ENCODE measurements at regions not wholly inside any gene's neighbourhood (a gene's known extent, or its start where the extent isn't known, plus 50 kb on each side); places are given as distances from the start of the nearest gene placed in this dataset.
"Not testable (repeated sequence)": the region's sequence is repeated elsewhere in the genome, so short reads cannot be mapped to it uniquely, and the experiment has no call there.

DNA sequence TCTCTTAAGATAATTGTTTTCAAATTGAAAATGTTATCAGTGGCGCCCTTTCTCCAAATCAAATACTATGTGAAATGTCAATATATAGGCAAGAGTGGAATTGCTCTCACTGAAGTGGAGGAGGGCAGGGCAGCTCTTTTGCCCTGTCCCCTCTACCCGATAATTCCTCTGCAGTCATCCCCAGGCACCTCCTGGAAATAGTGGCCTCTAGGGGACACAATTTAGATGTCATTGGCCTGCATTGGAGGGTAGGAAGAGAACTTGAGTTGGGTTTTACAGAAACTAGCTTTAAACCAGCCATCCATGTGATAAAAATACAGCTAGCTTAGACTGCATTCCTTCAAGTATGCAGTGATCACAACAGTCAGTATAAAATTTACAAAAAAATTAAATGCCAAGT, 288.9 kb downstream of the EDEM1 start:
- no peak for DNase-seq (ENCODE audit: low spot score)

DNA sequence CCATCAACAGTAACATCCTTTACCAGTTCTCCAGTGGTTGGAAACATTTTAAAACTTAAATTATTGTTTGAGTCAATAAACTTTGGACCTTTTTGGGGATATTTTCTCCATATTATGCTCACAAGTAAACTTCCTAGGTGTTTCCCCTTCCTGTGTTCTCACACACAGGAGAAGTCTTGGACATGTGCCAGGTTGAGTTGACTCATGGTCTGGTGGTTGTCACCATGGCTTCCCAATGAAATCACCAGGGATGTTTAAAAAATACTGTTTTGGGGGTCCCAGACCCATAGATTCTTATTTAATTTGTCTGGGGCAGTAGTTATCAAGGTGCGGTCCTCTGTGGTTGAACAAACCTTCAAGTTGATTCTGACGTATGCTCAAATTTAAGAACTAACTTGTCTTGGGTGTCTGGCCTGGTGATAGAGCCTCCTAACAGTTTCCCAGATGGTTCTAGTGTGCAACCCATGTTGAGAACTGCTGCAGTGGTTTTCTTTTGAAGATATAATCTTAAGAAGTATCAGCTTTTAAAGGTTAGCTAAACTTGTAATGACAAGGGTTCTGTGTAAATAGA, 291.8 kb downstream of the EDEM1 start:
- no peak for DNase-seq (ENCODE audit: low spot score)

DNA sequence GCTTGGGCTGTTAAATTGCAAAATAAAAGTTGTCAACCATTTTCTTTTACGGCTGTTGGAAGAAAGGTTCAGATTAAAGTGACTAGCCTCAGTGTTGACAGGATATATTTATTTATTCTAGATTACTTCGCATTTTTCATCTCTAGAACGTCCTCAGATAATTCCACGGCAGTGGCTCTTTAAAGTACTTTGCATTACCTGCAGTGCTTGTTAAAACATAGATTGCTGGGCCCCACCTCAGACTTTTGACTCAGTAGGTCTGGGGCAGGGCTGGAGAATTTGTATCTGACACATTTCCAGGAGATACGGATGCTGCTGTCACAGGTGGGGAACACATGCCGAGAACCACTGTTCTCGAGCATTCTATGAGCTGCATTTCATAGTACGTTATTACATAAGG, 292.7 kb downstream of the EDEM1 start:
- no peak for DNase-seq (ENCODE audit: low spot score)

DNA sequence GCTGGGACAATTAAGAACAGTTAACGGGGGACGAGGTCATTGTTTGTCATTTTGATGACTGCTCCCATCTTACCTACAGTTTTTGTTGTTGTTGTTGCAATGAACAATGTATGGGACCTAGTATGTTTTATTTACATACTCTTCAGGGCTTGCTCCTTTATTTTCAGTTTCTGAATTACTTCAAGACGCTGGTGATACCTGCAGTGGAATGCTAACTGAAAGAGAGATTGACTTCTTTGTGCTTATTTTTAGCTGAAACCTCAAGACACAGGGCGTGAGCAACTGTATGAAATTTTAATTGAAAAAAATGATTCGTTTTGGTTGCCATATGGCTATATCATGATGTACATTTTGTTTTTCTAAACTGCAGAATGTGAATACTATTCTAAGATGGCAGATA, 297.9 kb downstream of the EDEM1 start:
- DNase-seq (ENCODE audit: low spot score), result no peak

DNA sequence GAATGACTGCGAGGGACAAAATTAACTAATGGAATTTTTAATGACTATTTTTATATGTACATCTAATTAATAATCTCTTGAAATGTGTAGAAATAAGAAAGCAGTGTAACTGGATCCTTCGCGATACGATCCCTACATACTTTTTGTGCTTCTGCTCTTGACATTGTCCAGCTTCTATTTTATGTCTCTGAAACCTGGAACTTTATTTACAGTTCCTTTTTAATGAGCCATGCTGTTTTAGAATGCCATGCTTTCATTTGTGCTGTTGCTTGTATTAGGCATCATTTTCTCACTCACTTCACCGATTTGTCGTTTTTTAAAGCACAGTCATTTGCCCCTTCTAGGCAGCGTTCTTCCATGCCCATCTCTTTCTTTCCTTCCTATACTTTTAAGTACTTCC, 301.3 kb downstream of the EDEM1 start:
- no peak for DNase-seq (ENCODE audit: low spot score)

DNA sequence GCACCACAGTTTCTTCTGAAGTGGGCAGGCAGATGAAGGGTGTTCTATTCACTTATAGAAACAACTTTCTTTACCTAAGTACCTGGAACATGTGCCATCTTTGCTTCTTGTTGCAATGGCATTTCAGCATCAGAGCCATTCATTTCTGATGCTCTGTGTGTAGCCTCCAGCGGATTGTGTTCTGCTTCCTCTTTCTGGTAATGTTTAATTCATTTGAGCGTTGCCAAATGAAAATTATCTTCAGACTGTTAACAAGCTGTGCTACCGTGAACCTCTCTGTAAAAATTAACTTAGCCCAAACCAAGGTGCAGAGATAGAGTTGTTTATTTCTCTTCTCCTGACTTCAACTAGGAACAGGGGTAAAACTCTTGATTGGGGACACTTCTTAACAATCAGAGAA, 302.0 kb downstream of the EDEM1 start:
- DNase-seq (ENCODE audit: low spot score), result no peak

DNA sequence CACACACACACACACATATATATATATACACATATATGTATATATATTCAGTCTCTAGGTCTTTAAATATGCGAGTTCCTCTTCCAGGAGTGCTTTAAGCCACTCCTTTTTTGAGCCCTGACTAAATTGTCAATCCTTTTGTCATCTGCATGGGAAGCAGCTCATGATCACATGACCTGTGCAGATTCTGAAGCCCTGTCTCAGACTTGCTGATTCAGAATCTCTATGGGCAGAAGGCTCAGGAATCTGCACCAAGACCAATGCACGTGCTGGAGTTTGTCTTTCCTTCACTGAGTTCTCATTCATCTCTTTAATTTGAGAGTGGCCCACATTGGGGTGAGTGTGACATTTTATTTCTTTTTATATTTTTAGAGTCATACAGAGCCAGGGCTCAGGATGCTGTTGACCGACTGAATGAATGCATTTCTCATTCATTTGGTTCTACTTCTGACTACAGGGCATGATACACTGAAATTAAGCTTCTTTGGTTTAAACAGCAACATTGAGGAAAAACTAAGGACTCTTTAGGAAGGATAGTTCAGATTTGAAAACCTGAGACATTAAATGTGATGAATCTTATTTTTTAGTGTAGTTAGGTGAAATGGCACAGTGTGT, 307.5 kb downstream of the EDEM1 start:
- DNase-seq (ENCODE audit: low spot score), result no peak

DNA sequence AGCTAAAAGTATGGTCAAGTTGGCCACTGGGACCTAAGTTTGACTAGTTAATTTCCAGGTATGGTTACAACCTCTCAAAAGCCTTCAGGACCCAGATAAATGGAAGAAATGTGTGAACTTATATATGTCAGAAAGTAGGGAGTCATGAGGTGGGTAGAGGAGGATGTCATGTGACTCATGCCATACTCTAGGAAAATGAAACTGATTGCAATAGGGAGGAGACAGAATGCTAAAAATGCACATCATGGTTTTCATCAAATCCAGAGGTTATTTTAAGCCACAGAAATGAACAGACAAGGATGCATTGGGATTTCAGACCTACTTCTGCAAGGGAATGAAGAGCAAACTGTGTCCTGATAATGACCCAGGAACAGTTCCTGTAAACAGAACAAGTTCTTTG, 310.0 kb downstream of the EDEM1 start:
- DNase-seq (ENCODE audit: low spot score), result no peak

DNA sequence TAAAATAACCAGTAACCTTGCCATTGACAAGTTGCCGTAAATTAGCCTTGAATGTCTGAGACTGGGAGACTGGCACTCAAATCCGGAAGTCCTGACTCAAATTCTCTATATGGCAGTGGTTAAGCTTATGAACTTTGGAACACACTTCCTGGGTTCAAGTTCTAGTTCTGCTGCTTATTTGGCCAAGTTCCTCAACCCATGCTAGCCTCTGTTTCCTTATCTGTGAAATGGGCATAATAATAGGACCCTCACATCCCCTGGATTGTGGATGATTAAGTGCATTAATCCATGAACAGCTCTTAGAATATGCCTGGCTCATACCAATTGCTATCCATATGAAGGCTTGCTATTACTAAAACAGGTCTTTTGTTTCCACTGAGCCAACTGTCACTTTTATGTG, 311.5 kb downstream of the EDEM1 start:
- DNase-seq (ENCODE audit: low spot score), result no peak

DNA sequence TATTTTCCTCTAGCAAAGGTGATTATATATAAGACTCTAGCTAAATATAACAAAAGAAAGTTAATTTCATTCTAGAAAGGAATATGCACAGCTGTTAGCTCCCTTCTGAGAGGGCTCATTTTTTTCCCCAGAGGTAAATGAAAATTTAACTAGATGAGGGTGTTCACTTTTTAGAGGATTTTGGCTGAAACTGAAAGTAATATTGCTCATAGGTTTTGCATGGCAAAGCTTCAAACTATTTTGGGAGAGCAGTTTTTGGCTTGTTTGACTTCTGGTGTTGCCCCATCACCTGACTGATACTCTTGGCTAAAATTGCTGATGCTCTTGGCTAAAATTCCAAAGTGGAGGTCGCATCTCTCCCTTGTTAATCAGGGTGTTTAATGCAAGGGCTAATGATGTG, 311.9 kb downstream of the EDEM1 start:
- DNase-seq (ENCODE audit: low spot score), result no peak

DNA sequence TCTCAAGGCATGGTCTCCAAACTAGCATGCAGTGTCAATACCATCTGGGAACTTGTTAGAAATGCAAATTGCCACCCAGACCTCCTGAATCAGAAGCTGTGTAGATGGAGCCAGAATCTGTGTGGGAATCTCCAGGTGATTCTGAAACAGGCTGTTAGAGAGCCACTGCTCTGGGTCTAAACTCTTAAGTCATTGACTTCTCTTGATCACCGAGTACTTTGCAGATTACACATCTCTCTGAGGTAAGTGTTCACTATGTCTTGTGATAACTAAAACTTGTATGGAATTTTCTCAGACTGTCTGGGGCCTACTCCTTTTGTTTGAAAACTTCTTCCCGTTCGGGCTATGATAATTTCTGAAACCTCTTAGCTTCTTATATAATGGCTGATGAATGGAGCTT, 315.6 kb downstream of the EDEM1 start:
- no peak for DNase-seq (ENCODE audit: low spot score)

DNA sequence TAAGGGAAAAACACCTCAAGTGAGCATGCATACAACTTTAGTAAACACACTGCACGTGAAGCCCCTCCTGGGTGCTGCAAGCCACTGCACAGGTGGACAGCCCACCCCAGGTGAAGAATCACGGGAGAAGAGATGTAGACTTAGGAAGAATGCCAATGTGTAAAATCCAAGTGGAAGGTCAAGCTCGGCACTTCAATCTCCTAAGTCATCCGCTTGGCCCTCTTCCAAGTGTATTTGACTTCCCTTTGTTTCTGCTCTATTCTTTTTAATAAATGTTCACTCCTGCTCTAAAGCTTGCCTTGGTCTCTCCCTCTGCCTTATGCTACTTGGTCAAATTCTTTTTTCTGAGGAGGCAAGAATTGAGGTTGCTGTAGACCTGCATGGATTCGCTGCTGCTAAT, 316.6 kb downstream of the EDEM1 start:
- DNase-seq (ENCODE audit: low spot score), result no peak

DNA sequence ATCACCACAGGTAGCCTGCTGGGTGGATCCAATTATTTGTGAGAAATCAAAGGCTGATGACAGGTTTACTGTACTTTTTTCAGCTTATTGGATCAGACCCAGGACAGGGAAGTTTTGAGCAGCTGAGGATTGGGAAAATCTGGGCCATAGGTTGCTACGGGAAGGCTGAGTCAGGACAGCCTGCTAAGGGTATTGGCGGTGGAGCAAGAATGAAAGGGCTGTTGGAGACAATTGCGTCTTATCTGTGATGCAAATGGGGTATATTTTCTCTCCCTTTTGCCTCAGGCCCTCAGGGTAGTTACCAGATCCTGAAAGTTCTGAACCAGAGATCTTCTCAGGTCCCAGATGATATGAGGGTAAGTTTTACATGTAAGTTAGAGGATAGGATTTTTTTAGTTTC, 317.7 kb downstream of the EDEM1 start:
- DNase-seq (ENCODE audit: low spot score), result no peak

DNA sequence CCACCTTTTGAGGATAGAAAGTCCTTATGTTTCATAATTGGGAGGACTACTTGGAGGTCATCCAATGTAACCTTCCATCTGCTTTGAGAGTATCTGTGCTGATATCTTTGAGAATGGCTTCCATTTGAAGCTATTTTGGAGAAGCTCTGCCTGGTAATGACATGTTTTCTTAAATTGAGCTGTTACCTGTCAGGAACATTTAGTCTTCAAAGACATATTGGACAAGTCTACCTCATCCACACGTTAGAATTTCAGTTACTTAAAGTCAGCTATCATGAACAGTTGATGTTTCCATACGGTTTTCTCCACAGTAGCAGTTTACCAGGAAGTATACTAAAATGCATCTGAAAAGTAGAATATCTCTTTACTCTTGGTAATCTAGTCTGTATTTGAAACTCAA, 318.5 kb downstream of the EDEM1 start:
- no peak for DNase-seq (ENCODE audit: low spot score)

DNA sequence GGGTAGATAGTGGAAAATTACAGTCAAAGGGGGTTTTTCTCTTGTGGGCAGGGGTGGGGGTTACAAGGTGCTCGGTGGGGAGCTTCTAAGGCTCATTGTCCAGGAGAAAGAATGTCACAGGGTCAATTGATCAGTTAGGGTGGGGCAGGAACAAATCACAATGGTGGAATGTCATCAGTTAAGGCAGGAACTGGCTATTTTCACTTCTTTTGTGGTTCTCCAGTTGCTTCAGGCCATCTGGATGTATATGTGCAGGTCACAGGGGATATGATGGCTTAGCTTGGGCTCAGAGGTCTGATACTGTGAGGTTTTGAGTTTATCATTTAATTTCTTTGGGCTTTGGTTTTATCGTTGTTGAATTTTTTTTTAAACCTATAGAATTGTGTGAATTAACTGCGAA, 321.4 kb downstream of the EDEM1 start:
- not testable (repeated sequence) for DNase-seq (ENCODE audit: low spot score)

DNA sequence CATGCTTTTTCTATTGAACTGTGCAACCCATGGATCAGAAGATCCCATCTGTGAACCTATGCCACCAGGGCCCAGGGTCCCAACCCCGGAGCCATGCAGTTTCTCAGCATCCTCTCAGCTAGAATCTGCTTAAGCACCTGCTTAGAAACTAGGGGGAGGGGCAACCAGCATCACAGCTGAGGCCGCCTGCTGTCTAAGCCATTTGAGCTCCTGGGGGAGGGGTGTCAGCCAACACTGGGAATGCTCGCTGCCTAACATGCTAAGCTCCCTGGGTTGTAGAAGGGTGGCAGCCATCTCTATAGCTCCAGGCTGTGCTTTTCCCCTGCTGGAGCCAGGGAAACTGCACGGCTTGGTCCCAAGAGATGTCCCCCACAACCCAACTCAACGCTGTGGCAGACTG, 322.8 kb downstream of the EDEM1 start:
- DNase-seq (ENCODE audit: low spot score), result no peak

DNA sequence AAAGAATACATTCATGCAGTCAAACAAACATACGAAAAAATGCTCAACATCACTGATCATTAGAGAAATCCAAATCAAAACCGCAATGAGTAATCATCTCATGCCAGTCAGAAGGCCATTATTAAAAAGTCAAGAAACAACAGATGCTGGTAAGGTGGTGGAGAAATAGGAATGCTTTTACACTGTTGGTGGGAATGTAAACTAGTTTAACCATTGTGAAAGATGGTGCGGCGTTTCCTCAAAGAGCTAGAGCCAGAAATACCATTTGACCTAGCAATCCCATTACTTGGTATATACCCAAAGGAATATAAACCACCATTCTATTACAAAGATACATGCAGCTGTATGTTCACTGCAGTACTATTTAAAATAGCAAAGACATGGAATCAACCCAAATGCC, 330.4 kb downstream of the EDEM1 start:
- no peak for DNase-seq (ENCODE audit: low spot score)

DNA sequence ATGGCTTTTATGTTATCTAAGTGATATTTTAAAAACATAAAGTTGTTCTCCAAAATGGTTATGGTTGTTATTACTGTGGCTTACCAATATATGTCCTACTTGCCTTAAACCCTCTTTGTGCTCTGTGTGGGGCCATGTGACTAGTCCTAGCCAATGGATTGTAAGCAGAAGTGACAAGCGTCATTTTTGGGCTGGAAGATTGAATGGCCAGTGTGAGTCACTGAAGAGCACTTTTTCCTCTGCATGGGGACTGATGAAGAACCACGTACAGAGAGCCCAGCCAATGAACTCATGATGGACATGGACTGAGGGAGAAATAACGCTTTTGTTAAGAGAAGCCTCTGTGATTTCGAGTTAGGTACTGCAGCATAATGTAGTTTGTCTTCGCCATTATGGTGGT, 332.7 kb downstream of the EDEM1 start:
- DNase-seq (ENCODE audit: low spot score), result no peak

DNA sequence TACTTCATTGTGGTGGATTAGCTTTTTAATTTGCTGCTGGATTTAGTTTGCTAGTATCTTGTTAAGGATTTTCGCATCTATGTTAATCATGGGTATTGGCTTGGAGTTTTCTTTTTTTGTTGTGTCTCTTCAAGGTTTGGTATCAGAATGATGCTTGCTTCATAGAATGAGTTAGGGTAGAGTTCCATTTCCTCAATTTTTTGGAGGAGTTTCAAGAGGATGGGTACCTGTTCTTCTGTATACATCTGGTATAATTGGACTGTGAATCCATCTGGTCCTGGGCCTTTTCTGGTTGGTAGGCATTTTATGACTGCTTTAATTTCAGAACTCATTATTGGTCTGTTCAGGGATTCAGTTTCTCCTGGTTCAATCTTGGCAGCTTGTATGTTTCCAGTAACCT, 335.6 kb downstream of the EDEM1 start:
- DNase-seq (ENCODE audit: low spot score), result no peak

DNA sequence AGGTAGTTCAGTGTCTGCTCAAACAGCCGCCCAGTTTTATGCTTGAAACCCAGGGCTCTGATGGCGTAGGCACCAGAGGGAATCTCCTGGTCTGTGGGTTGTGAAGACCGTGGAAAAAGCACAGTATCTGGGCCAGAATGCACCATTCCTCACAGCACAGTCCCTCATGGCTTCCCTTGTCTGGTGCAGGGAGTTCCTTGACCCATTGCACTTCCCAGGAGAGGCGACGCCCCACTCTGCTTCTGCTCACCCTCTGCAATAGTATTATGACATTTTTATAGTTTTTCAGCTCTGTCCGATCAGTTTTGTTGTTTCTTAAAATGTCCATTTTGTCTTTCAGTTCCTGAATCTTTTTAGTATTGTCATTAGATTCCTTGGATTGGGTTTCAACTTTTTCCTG, 343.5 kb downstream of the EDEM1 start:
- no peak for DNase-seq (ENCODE audit: low spot score)

DNA sequence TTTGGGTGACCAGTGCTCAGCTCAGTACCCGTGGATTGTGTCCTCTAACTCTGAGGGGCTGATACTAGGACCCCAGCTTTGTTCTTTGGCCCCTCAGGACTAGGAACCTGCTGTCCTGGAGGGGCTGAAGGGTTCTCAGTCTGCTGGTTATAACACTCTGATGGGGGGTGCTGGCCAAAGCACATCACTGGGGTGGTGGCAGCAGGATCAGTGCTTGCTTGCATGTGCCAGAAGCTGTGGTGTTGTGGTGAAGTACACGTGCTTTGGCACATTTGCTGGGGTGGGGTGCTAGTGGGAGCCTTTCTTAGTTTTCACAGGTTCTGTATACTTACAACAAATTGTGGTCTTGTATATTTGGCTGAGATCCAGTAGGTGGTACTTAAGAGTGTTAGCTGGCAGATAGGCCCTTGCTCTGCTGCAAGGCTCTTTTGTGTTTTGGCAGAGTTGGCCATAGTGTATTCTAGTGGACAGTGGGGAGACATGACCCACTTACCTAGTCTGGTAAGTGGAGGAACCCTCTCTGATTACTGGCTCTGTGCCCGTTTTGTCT, 344.3 kb downstream of the EDEM1 start:
- no peak for DNase-seq (ENCODE audit: low spot score)

DNA sequence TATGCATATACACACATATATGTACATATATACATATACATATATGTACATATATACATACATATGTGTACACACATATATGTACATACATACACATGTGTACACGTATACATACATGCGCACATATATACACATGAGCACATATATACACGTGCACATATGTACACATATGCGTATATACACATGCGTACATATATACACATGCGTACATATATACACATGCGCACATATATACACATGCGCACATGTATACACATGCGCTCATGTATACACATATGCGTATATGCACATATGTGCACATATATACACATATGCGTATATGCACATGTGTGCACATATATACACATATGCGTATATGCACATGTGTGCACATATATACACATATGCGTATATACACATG, 353.0 kb downstream of the EDEM1 start:
- no peak for DNase-seq (ENCODE audit: low spot score)

DNA sequence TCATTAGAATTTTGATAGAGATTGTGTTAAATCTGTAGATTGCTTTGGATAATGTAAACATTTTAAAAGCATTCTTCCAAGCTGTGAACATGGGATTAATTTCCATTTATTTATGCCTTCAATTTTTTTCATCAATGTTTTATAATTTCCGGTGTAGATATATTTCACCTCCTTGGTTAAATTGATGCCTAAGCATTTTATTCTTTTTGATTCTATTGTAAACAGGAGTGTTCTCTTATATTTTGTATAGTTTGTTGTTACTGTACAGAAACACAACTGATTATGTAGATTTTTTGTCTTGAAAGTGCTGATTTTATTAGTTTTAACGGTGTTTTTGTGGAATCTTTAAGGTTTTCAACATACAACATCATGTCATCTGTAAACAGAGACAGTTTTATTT, 355.0 kb downstream of the EDEM1 start:
- DNase-seq (ENCODE audit: low spot score), result no peak

DNA sequence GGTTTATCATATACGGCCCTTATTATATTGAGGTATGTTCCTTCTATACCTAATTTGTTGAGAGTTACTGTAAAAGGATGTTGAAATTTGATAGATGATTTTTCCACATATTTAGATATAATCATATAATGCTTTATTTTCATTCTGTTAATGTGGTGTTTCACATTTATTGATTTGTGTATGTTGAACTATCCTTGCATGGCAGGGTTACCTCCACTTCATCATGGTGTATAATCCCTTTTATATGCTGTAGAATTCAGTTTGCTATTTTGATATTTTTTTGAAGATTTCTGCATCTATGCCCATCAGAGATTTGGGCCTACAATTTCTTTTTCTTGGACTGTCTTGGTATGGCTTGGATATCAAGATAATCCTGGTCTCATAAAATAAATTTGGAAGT, 355.5 kb downstream of the EDEM1 start:
- DNase-seq (ENCODE audit: low spot score), result no peak

Measured in HuH-7.5 (cell line).